GM23338 (cell line): ENCODE measurements at regions not wholly inside any gene's neighbourhood (a gene's known extent, or its start where the extent isn't known, plus 50 kb on each side); places are given as distances from the start of the nearest gene placed in this dataset.

ENCODE experiments used
- ATAC-seq: fragments of 200-7000 bp; cut with Tn5 transposase; 3 replicates; pipeline ENCODE4 v1.9.1; 2020
- DNase-seq: peaks from one replicate; pipeline ENCODE4 v3.0.0-alpha.2; 2015; ENCODE audit warnings: low spot score
- H2AFZ ChIP-seq: fragments of 200-600 bp; sonication (generic); 2 replicates; pipeline ENCODE4 v1.8.0; 2016; ENCODE audit warnings: antibody characterized with exemption, mild to moderate bottlenecking, moderate library complexity
- H3F3A ChIP-seq: fragments of 200-600 bp; sonication (generic); replicated peaks from 2 replicates; pipeline ENCODE4 v1.8.0; 2017; ENCODE audit warnings: antibody characterized with exemption, mixed run types, low read depth
- H3K27ac ChIP-seq: fragments of 200-600 bp; sonication (generic); 2 replicates; pipeline ENCODE4 v1.6.1; 2016; ENCODE audit warnings: low read depth
- H3K27me3 ChIP-seq: fragments of 200-600 bp; sonication (generic); 2 replicates; pipeline ENCODE4 v1.8.0; 2016; ENCODE audit warnings: mild to moderate bottlenecking, mixed run types, moderate library complexity; ENCODE audit not compliant: insufficient read depth
- H3K36me3 ChIP-seq: fragments of 200-600 bp; sonication (generic); 2 replicates; pipeline ENCODE4 v1.8.0; 2016; ENCODE audit warnings: mild to moderate bottlenecking; ENCODE audit not compliant: insufficient read depth
- H3K4me1 ChIP-seq: fragments of 200-600 bp; sonication (generic); 2 replicates; pipeline ENCODE4 v1.8.0; 2016; ENCODE audit warnings: mild to moderate bottlenecking, moderate library complexity; ENCODE audit not compliant: insufficient read depth
- H3K4me2 ChIP-seq: fragments of 200-600 bp; sonication (generic); 2 replicates; pipeline ENCODE4 v1.7.1; 2017; ENCODE audit warnings: mixed run types
- H3K4me3 ChIP-seq: fragments of 200-600 bp; sonication (generic); 2 replicates; pipeline ENCODE4 v1.6.1; 2016; ENCODE audit warnings: mixed run types
- H3K79me2 ChIP-seq: fragments of 200-600 bp; sonication (generic); replicated peaks from 2 replicates; pipeline ENCODE4 v1.8.0; 2017; ENCODE audit warnings: mild to moderate bottlenecking; ENCODE audit not compliant: insufficient read depth
- H3K9me2 ChIP-seq: fragments of 200-600 bp; sonication (generic); 2 replicates; pipeline ENCODE4 v1.8.0; 2017; ENCODE audit not compliant: insufficient read depth
- H4K20me1 ChIP-seq: fragments of 200-600 bp; sonication (generic); replicated peaks from 2 replicates; pipeline ENCODE4 v1.8.0; 2017; ENCODE audit warnings: mild to moderate bottlenecking; ENCODE audit not compliant: insufficient read depth
- H3K27ac Mint-ChIP-seq: 2 replicates; pipeline ENCODE4 v1.8.0; 2020; ENCODE audit warnings: inconsistent platforms, mild to moderate bottlenecking, moderate library complexity, mixed read lengths
- H3K27me3 Mint-ChIP-seq: 3 replicates; pipeline ENCODE4 v1.8.0; 2022; ENCODE audit warnings: low read depth, mild to moderate bottlenecking, moderate library complexity, mixed read lengths, inconsistent platforms; ENCODE audit not compliant: insufficient read depth, poor library complexity
- H3K36me3 Mint-ChIP-seq: 3 replicates; pipeline ENCODE4 v1.8.0; 2021; ENCODE audit warnings: low read depth, mild to moderate bottlenecking, inconsistent platforms, moderate library complexity, mixed read lengths
- H3K4me1 Mint-ChIP-seq: 3 replicates; pipeline ENCODE4 v1.8.0; 2020; ENCODE audit warnings: mild to moderate bottlenecking, inconsistent platforms, mixed read lengths
- H3K4me3 Mint-ChIP-seq: 3 replicates; pipeline ENCODE4 v1.8.0; 2021; ENCODE audit warnings: moderate library complexity, mild to moderate bottlenecking, inconsistent platforms, mixed read lengths
- H3K9me3 Mint-ChIP-seq: 3 replicates; pipeline ENCODE4 v1.8.0; 2020; ENCODE audit warnings: moderate library complexity, mild to moderate bottlenecking, inconsistent platforms, mixed read lengths
- ETS1 ChIP-seq: IDR thresholded peaks from 2 replicates; pipeline ENCODE4 v1.6.1; 2016; ENCODE audit warnings: antibody characterized with exemption
- EZH2 ChIP-seq: fragments of 200-600 bp; sonication (generic); IDR thresholded peaks from one replicate; pipeline ENCODE4 v1.8.0; 2017; ENCODE audit warnings: antibody characterized with exemption, mild to moderate bottlenecking, low read depth; ENCODE audit not compliant: unreplicated experiment
- EZH2phosphoT487 ChIP-seq: fragments of 200-600 bp; sonication (generic); IDR thresholded peaks from one replicate; pipeline ENCODE4 v1.8.1; 2018; ENCODE audit warnings: antibody characterized with exemption; ENCODE audit not compliant: unreplicated experiment
- JUNB ChIP-seq: IDR thresholded peaks from one replicate; pipeline ENCODE4 v1.6.1; 2016; ENCODE audit warnings: antibody characterized with exemption; ENCODE audit not compliant: unreplicated experiment
- NANOG ChIP-seq: IDR thresholded peaks from 2 replicates; pipeline ENCODE4 v1.6.1; 2016; ENCODE audit warnings: antibody characterized with exemption, borderline replicate concordance
- POLR2AphosphoS5 ChIP-seq: IDR thresholded peaks from 2 replicates; pipeline ENCODE4 v1.6.1; 2016; ENCODE audit warnings: antibody characterized with exemption, low read depth
- STAT1 ChIP-seq: IDR thresholded peaks from one replicate; pipeline ENCODE4 v1.6.1; 2016; ENCODE audit warnings: antibody characterized with exemption; ENCODE audit not compliant: unreplicated experiment
- ZNF114 ChIP-seq: fragments of 250-450 bp; sonication (Bioruptor Pico); IDR thresholded peaks from 2 replicates; pipeline ENCODE4 v1.5.0; 2020; ENCODE audit warnings: mild to moderate bottlenecking, moderate library complexity
- ZNF331 ChIP-seq: fragments of 250-450 bp; sonication (Bioruptor Pico); IDR thresholded peaks from 2 replicates; pipeline ENCODE4 v1.5.0; 2020; ENCODE audit warnings: low read depth, mild to moderate bottlenecking, moderate library complexity
- ZNF462 ChIP-seq: fragments of 250-450 bp; sonication (Bioruptor Pico); IDR thresholded peaks from 2 replicates; pipeline ENCODE4 v1.5.0; 2020; ENCODE audit warnings: mild to moderate bottlenecking, moderate library complexity

DNA sequence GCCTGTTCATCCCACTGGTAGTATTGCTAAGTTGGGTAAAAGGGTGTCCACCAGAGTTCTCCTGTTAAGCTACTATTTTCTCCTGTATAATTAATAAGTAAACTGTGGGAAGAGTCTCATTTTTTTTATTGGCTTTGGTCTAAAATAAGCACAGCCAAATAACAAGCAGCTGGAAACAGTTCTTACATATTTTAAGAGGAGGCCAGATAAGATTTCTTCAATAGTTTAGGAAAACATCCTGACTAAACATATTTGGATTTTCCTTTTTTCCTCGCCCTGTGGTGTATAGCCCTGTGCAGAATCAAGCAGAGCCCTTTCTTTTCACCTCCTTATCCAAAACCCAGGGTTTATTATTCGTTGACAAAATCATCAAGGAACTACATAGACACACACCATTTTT lies 122.2 kb upstream of the ZNF608 start:
- Histone ChIP-seq H4K20me1 (no peaks in the 10 kb centered on the region), H3K4me3 (no peak overlapping the region), H3K79me2 (no peaks in the 10 kb centered on the region), H3F3A (no peaks in the 10 kb centered on the region), H3K9me2 (no peaks in the 10 kb centered on the region), H3K4me1 (peaks cover 15% of the 10 kb centered on the region), H3K36me3 (no peaks in the 10 kb centered on the region), H2AFZ (no peak overlapping the region), H3K27me3 (no peaks in the 10 kb centered on the region), H3K4me2 (no peak overlapping the region), H3K27ac (no peak overlapping the region)
- DNase-seq: no peak
- Mint-ChIP-seq H3K4me1 (peaks cover 24% of the 10 kb centered on the region), H3K4me3 (no peak overlapping the region), H3K27me3 (peaks cover 2% of the 10 kb centered on the region), H3K27ac (no peak overlapping the region), H3K9me3 (peaks cover 2% of the 10 kb centered on the region; the same call in 1 of the 3 replicates), H3K36me3 (no peaks in the 10 kb centered on the region)
- TF ChIP-seq STAT1: no peak
- TF ChIP-seq ZNF114 (CRISPR knock-in tag): no peak
- no peak for TF ChIP-seq EZH2phosphoT487
- no peak for TF ChIP-seq ZNF462 (CRISPR knock-in tag)
- no peak for TF ChIP-seq POLR2AphosphoS5
- TF ChIP-seq ZNF331 (CRISPR knock-in tag): no peak
- TF ChIP-seq ETS1: no peak
- no peak for TF ChIP-seq NANOG
- no peak for TF ChIP-seq EZH2
- TF ChIP-seq JUNB: no peak
- no peak for ATAC-seq
